K562 (cell line): ENCODE measurements at regions not wholly inside any gene's neighbourhood (a gene's known extent, or its start where the extent isn't known, plus 50 kb on each side); places are given as distances from the start of the nearest gene placed in this dataset.

ENCODE experiments used
- ATAC-seq: fragments of 200-7000 bp; cut with Tn5 transposase; 3 replicates; pipeline ENCODE4 v1.9.1; 2020; ENCODE audit warnings: moderate library complexity
- BruUV-seq: library from RNA; stranded (reverse); fragments of 400-500 nt; replicated peaks from 2 replicates; lab custom pipeline; 2021; lab: Mats Ljungman, UMichigan
- CTCF ChIA-PET: fragments of 300-600 bp; formaldehyde crosslinking; extraction: SDS; loops from one replicate; lab custom pipeline; 2021; ENCODE audit warnings: low intra/inter-chr PET ratio; lab: Yijun Ruan, JAX
- POLR2A ChIA-PET: fragments of 300-600, 350-650 bp; sonication (Branson Sonifier 250); formaldehyde crosslinking; extraction: SDS; loops from one replicate; lab custom pipeline; 2021; ENCODE audit warnings: antibody characterized with exemption, inconsistent platforms; lab: Yijun Ruan, JAX
- DNase-seq, 4 experiments: peaks; one replicate each; pipeline versions ENCODE4 v3.0.0 to v3.0.0-alpha.2; 2011 to 2018; ENCODE audit warnings: low spot score in 3 of 4, mixed read lengths in 3 of 4; ENCODE audit errors: extremely low read depth in 1 of 4
- FAIRE-seq: peaks from 2 replicates; lab custom pipeline; 2011; peaks lifted over from hg19 to GRCh38; lab: Jason Lieb, UNC
- H2AFZ ChIP-seq: 2 replicates; pipeline ENCODE4 v1.6.0; 2011; ENCODE audit warnings: low read depth, low read length, control low read depth, inconsistent platforms
- H3K27ac ChIP-seq: fragments of 200-600 bp; 3 replicates; pipeline ENCODE4 v1.8.0; 2011; ENCODE audit warnings: low read depth, mild to moderate bottlenecking, control low read depth, inconsistent platforms, low read length, moderate library complexity, mixed read lengths; ENCODE audit errors: extremely low read depth
- H3K27me3 ChIP-seq, 2 experiments: fragments of 300-600 bp in 1 of 2; 2 replicates in 1 of 2; 3 replicates in 1 of 2; pipeline versions ENCODE4 v1.6.0 to v1.8.0; 2011; ENCODE audit warnings: inconsistent platforms in 2 of 2, low read length in 2 of 2, mild to moderate bottlenecking in 1 of 2, mixed read lengths in 1 of 2, moderate library complexity in 1 of 2; ENCODE audit not compliant: control insufficient read depth in 2 of 2, insufficient read depth in 2 of 2
- H3K36me3 ChIP-seq: fragments of 300-600 bp; 3 replicates; pipeline ENCODE4 v1.8.0; 2011; ENCODE audit warnings: mild to moderate bottlenecking, low read length, inconsistent platforms; ENCODE audit not compliant: control insufficient read depth, insufficient read depth
- H3K4me1 ChIP-seq, 2 experiments: fragments of 200-600 bp in 1 of 2; replicated peaks in 1 of 2; 2 replicates in 1 of 2; 3 replicates in 1 of 2; pipeline versions ENCODE4 v1.5.1 to v1.8.0; 2011; ENCODE audit warnings: inconsistent platforms in 2 of 2, low read length in 2 of 2, mild to moderate bottlenecking in 1 of 2, mixed read lengths in 1 of 2, moderate library complexity in 1 of 2; ENCODE audit not compliant: control insufficient read depth in 2 of 2, insufficient read depth in 2 of 2
- H3K4me2 ChIP-seq: 2 replicates; pipeline ENCODE4 v1.6.1; 2011; ENCODE audit warnings: low read length, control low read depth, inconsistent platforms, mixed read lengths; ENCODE audit not compliant: insufficient read depth
- H3K4me3 ChIP-seq: fragments of 200-600 bp; sonication (generic), shearing (Covaris generic); 2 replicates; pipeline ENCODE4 v1.5.1; 2016; ENCODE audit warnings: control low read depth, inconsistent platforms
- H3K79me2 ChIP-seq: fragments of 200-600 bp; 3 replicates; pipeline ENCODE4 v1.8.0; 2011; ENCODE audit warnings: low read length, inconsistent platforms; ENCODE audit not compliant: control insufficient read depth, insufficient read depth
- H3K9ac ChIP-seq, 2 experiments: 2 replicates each; pipeline versions ENCODE4 v1.6.0 to v1.6.1; 2011; ENCODE audit warnings: low read depth in 2 of 2, low read length in 2 of 2, control low read depth in 1 of 2, inconsistent platforms in 1 of 2, mild to moderate bottlenecking in 1 of 2, mixed read lengths in 1 of 2; ENCODE audit not compliant: insufficient read depth in 1 of 2
- H3K9me1 ChIP-seq: one replicate; pipeline ENCODE4 v1.6.0; 2011; ENCODE audit warnings: inconsistent platforms, mild to moderate bottlenecking, low read length, moderate library complexity; ENCODE audit not compliant: control insufficient read depth, insufficient read depth
- H3K9me3 ChIP-seq: replicated peaks from 2 replicates; pipeline ENCODE4 v1.5.1; 2011; ENCODE audit warnings: low read depth, low read length, inconsistent platforms; ENCODE audit not compliant: control insufficient read depth, insufficient read depth
- H4K20me1 ChIP-seq: replicated peaks from 2 replicates; pipeline ENCODE4 v1.6.1; 2011; ENCODE audit warnings: low read length, inconsistent platforms, mixed read lengths; ENCODE audit not compliant: control insufficient read depth, insufficient read depth
- ARID2 ChIP-seq: fragments of 450-650 bp; IDR thresholded peaks from 2 replicates; pipeline ENCODE4 v1.6.1; 2017; ENCODE audit warnings: antibody characterized with exemption, mild to moderate bottlenecking
- CBX5 ChIP-seq: IDR thresholded peaks from 2 replicates; pipeline ENCODE4 v1.6.1; 2014; ENCODE audit warnings: low read depth, borderline replicate concordance
- CHD4 ChIP-seq: fragments of 200-600 bp; sonication (generic); IDR thresholded peaks from 3 replicates; pipeline ENCODE4 v1.6.1; 2012; ENCODE audit warnings: low read depth, mild to moderate bottlenecking, mixed read lengths, low read length, inconsistent platforms; ENCODE audit not compliant: insufficient read depth, insufficient replicate concordance, poor library complexity, severe bottlenecking
- E2F3 ChIP-seq: fragments of 250-450 bp; sonication (Bioruptor Pico); IDR thresholded peaks from 2 replicates; pipeline ENCODE4 v1.4.0; 2020; ENCODE audit warnings: mild to moderate bottlenecking
- ETS2 ChIP-seq: IDR thresholded peaks from 2 replicates; pipeline ENCODE4 v1.6.1; 2016; ENCODE audit warnings: borderline replicate concordance, missing genetic modification characterization, mild to moderate bottlenecking, moderate library complexity, missing compliant biosample characterization; ENCODE audit not compliant: poor library complexity, severe bottlenecking
- RBM15 ChIP-seq: fragments of 200-400 bp; formaldehyde crosslinking; IDR thresholded peaks from 2 replicates; pipeline ENCODE4 v1.6.1; 2018; ENCODE audit warnings: mild to moderate bottlenecking, low read length, moderate library complexity; ENCODE audit not compliant: insufficient read depth
- RBM22 ChIP-seq: fragments of 200-400 bp; formaldehyde crosslinking; IDR thresholded peaks from 2 replicates; pipeline ENCODE4 v1.6.1; 2018; ENCODE audit warnings: low read length, low read depth; ENCODE audit not compliant: poor library complexity, severe bottlenecking
- SMAD1 ChIP-seq: fragments of 150-350 bp; IDR thresholded peaks from 2 replicates; pipeline ENCODE4 v1.6.1; 2014; ENCODE audit warnings: low read length, low read depth; ENCODE audit not compliant: partially characterized antibody
- THRAP3 ChIP-seq: fragments of 450-650 bp; IDR thresholded peaks from 2 replicates; pipeline ENCODE4 v1.6.1; 2016; ENCODE audit warnings: mild to moderate bottlenecking, inconsistent platforms, borderline replicate concordance
- ZKSCAN8 ChIP-seq: fragments of 200-800 bp; sonication (Bioruptor generic); IDR thresholded peaks from 2 replicates; pipeline ENCODE4 v1.6.1; 2016; ENCODE audit warnings: missing genetic modification characterization, missing compliant biosample characterization
- WGBS: fragments of 100-300 bp; shearing (Covaris generic); methylation state at CpG from one replicate; pipeline ENCODE4 v1.1.6; 2016; ENCODE audit warnings: low coverage, mixed read lengths; ENCODE audit not compliant: insufficient coverage; ENCODE audit errors: missing lambda C conversion rate; 5-methylcytosine and 5-hydroxymethylcytosine counted together
- in situ Hi-C: fragments of 300-500 bp; cut with MboI; formaldehyde crosslinking; loops from 4 replicates; pipeline ENCODE4 v1.15.0; 2018; ENCODE audit warnings: inconsistent platforms, mixed read lengths
- intact Hi-C: fragments of 100-400 bp; cut with micrococcal nuclease; formaldehyde crosslinking; loops from 2 replicates; pipeline ENCODE4 v1.14.2; 2022
- TF ChIP-seq, protein P1 (sequence below): fragments of 250-450 bp; sonication (Bioruptor Pico); IDR thresholded peaks from 2 replicates; pipeline ENCODE4 v1.5.0; 2021; ENCODE audit warnings: mild to moderate bottlenecking, moderate library complexity

DNA sequence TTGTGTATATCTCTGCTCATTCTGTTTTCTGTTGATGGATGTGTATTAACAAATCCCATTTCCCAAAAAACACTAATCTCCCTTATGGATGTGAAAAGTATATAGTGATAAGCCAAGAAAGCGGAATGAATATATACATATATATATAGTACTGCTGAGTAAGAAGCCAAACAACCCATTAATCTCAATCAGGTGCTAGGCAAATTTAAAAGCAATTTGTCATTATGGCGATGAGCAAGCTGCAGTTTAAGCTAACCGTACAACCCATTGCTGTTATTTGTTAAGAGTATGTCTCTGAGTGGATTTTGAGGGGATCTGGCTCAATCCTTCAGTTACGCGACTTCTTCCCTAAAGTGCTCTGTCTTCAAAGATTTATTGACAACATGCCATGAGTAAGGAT is 640.4 kb upstream of the ARRDC3 start (continued):
- TF ChIP-seq ETS2 (tag) (no peak), THRAP3 (no peak), E2F3 (CRISPR knock-in tag) (no peak), CHD4 (no peak), ARID2 (no peak), ZKSCAN8 (CRISPR knock-in tag) (no peak)

GRCh38 chr5:92023141-92023471 is 640.0 kb upstream of the ARRDC3 start:
- no peak for ATAC-seq
- in situ Hi-C loops (no loop called here), intact Hi-C loops (no loop called here)
- CTCF ChIA-PET = no interaction called here
- Histone ChIP-seq H3K9me3 (no peaks in the 10 kb centered on the region), H3K36me3 (no peaks in the 10 kb centered on the region), H3K27me3 (no peaks in the 10 kb centered on the region), H3K9ac (no peak overlapping the region), H2AFZ (no peak overlapping the region), H3K9me1 (no peaks in the 10 kb centered on the region), H3K4me3 (no peak overlapping the region), H3K27ac (no peak overlapping the region), H3K4me2 (no peak overlapping the region), H3K79me2 (no peaks in the 10 kb centered on the region), H3K4me1 (no peaks in the 10 kb centered on the region), H4K20me1 (no peaks in the 10 kb centered on the region)
- no TSS peak for BruUV-seq
- TF ChIP-seq CBX5 = no peak
- TF ChIP-seq RBM22 = no peak
- TF ChIP-seq, protein P1, sequence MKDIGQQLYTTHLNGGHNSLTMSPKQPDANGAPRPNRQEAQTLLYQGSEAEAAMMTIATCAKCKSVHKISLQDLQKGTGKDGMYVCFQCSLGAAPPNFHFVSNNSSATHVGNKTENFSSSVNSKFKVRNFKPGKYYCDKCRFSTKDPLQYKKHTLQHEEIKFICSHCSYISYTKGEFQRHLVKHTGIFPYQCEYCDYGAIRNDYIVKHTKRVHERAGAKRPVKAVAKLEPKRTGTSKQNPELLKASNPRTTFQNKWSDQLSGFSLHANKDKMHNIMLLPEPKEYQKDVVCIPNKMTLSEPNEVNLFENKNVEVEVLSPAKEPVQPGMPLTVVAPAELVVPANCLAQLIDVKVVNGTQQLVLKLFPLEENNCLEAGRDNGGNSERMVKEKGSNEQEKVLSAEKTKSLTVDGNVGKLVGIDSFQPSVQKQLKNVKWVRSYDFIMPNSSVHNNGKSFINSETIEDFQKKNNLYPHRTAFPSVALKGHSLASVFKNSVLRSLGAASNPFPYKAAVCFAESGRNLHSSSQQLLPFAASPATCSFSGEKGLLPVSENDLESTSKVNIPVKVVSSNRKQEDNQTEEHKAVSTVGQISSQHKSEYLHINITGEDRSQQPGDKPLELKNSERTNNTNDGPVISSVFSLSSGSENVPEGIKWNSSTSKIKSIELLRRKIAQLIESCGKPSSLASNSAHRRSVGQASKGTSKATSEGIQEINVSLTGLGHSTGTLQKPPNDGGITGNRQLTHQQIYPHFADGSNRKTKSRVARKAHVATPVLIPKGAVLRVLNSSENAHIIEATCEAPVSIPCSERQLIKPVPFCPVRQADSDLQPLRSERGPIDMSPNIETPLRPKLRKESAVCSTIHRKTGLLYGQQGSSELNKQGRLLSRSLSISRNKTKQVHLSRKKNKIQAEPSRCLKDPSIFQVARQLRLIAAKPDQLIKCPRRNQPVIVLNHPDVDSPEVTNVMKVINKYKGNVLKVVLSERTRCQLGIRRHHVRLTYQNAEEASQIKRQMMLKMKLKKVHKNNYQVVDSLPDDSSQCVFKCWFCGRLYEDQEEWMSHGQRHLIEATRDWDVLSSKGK (CRISPR knock-in tag) = no peak
- TF ChIP-seq RBM15 = no peak
- no peak for TF ChIP-seq SMAD1
- no peak for FAIRE-seq
- WGBS = 0% methylated on average over 1 of the region's 1 CpG
- POLR2A ChIA-PET = no interaction called here
- DNase-seq = no peak
